HG03045 (cell line): ENCODE measurements at regions not wholly inside any gene's neighbourhood (a gene's known extent, or its start where the extent isn't known, plus 50 kb on each side); places are given as distances from the start of the nearest gene placed in this dataset.

ENCODE experiments used
- ATAC-seq: cut with Tn5 transposase; IDR thresholded peaks from one replicate; pipeline ENCODE4 v1.9.1; 2021; ENCODE audit warnings: mild to moderate bottlenecking, moderate library complexity; ENCODE audit not compliant: unreplicated experiment

GRCh38 chr4:128573781-128574508 lies 235.6 kb upstream of the JADE1 start:
- no peak for ATAC-seq

- ATAC-seq, result no peak
Measured at GRCh38 chr4:128572778-128573241, 236.7 kb upstream of the JADE1 start.

- no peak for ATAC-seq
Measured at GRCh38 chr4:128571747-128572146, 237.8 kb upstream of the JADE1 start.

GRCh38 chr4:128570387-128570975 lies 239.0 kb upstream of the JADE1 start:
- no peak for ATAC-seq

- no peak for ATAC-seq
Measured at GRCh38 chr4:128566693-128567092, 242.8 kb upstream of the JADE1 start.

GRCh38 chr4:128565565-128566186 lies 243.8 kb upstream of the JADE1 start:
- no peak for ATAC-seq

DNA sequence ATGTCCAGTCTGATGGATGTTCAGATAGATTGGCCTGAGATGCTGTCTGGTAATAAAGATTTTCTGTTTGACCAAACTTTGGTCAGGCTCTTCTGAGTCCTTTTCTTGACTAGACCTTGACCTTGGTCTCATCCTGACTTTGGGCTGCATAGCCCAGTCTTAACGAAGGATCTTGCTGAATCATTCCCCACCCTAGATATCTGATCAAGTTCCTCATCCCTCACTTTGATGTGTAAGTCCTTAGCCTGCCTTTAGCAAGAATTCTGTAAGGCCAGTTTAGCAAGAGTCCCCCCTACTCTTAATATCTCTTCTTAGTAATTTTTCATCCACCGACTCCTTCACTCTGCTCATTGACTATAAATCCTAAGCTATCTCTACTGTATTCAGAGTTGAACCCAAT lies 244.4 kb upstream of the JADE1 start:
- ATAC-seq, result no peak

- no peak for ATAC-seq
Measured at GRCh38 chr4:128564081-128564630, 245.3 kb upstream of the JADE1 start.

DNA sequence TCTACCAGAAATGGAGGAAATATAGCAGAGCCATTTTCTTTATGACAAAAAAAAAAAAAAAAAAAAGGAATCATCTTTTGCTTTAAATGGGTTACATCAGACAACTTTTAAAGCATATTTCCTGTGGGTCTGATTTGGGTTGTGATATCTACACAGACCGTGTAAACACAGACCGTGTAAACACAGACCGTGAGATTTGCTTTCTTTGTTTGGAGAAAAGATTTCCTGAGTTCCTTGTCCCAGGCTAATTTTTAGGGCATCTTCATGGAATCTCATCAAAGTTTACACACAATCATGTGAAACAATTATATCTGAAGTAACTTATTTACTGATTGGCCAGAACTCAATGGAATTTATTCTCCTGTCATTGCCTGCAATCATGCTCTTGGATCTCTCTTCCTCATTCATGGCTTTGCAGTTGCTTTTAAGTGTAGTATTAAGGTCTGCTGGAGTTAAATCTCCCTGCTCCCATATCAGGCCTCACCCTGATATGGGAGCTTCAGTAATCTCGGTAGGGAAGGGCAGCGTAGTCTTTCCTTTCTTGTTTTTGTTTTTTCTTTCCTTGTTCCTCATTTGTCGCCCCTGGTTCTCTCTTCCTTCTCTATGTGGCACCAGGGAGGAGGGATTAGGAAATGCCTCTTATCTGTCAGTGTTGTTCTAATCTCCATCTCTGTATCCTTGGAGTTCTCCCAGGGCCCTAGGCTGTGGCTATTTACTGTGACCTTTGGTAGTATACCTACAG lies 248.6 kb upstream of the JADE1 start:
- ATAC-seq, result no peak

GRCh38 chr4:128558896-128559679 lies 250.4 kb upstream of the JADE1 start:
- no peak for ATAC-seq

GRCh38 chr4:128556756-128557155 lies 252.7 kb upstream of the JADE1 start:
- no peak for ATAC-seq

GRCh38 chr4:128553686-128554515 lies 255.6 kb upstream of the JADE1 start:
- ATAC-seq, result no peak

DNA sequence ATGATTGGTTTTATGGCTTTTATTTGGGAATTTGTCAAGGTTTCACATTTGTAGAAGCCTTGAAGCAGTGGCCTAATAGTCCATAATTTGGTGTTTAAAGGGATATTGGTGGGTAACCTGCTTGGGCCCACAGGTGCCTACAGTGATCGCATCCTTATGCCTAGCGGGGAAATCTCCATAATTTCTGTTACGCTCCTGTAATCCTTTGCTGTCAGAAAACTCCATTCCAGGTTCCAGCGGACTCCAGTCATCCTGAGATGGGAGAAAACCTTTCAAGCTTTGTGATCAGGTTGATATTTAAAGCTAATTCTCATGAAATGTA lies 257.0 kb upstream of the JADE1 start:
- no peak for ATAC-seq

DNA sequence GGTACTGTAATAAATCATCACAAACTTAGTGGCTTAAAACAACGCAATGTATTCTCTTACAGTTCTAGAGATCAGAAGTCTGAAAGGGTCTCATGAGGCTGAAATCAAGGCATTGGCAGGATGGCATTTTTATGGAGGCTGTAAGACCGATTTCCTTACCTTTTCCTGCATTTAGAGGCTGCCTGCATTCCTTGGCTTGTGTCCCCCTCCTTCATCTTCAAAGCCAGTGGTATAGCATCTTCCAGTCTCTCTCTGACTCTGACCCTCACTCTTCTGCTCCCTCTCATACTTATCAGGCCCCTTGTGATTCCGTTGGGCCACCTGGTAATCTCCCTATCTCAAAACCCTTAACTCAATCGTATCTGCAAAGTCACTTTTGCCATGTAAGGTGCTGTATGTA lies 258.2 kb upstream of the JADE1 start:
- ATAC-seq, result no peak

GRCh38 chr4:128550060-128550459 lies 259.4 kb upstream of the JADE1 start:
- ATAC-seq, result no peak

DNA sequence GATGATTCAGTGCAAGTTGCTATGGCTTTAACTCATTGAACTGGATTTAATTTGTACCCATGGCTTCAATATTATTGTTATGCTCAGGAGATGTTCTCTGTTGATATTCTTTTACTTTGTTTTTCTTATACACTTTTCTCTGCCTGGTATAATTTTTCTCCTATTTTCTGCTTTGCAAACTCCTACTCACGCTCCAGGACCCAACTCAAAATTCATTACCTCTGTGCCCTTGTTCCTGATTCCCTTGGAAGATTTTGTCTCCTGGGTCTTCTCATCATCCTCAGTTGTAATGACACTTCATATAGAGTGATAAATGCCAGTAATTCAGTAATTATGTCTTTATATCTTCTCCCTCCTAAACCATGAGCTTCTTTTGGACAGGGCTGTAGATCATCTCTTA lies 259.9 kb upstream of the JADE1 start:
- ATAC-seq, result no peak

- no peak for ATAC-seq
Measured at GRCh38 chr4:128548381-128548780, 260.8 kb upstream of the PGRMC2 start.

GRCh38 chr4:128544272-128544671 lies 256.7 kb upstream of the PGRMC2 start:
- no peak for ATAC-seq

DNA sequence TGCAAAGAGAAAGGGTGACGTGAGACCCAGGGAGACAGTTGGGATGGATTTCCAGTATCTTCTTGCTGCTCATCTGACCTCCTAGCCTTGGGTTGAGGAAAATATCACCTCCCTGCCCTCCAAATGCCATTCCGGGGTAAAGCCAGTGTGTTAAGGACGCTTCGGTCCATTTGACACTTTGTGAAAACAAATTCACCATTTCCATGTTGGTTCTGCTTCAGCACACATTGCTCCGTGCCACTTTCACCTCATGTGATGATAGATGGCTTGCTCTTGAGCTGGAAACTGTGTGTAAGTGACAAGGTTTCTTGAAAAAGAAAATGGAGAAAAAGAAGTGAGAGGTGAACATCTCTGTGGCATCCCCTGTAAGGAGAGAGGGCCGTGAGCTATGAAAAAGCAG lies 256.1 kb upstream of the PGRMC2 start:
- no peak for ATAC-seq

DNA sequence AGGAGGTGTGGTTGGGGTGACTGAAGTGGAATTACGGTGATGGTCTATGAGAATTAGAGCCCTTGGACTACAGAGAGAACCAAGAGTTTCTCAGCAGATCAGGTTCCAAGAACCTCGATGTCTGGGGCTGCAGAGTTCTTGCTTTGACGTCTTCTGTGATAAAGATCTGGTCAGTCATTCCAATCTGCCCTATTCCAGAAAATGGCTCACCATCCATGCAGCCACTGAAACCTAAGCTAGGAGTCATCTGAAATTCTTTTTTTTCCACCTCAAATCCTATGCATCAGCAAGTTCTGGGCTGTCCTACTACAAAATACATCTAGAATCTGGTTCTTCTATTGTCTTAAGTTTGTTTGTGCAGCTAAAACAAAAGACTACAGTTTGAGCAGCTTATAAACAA lies 254.4 kb upstream of the PGRMC2 start:
- no peak for ATAC-seq
